Gastrocnemius medialis (tissue), 4 donors: ENCODE measurements at regions not wholly inside any gene's neighbourhood (a gene's known extent, or its start where the extent isn't known, plus 50 kb on each side); places are given as distances from the start of the nearest gene placed in this dataset.

Experiments used
- POLR2A ChIP-seq, 2 donors: fragments of 450-650 bp; IDR thresholded peaks; one replicate each; pipeline ENCODE4 v1.6.1; 2017; ENCODE audit warnings: antibody characterized with exemption in 2 of 2, mild to moderate bottlenecking in 2 of 2, moderate library complexity in 2 of 2
- TF ChIP-seq, protein P1 (sequence below), 5 experiments: fragments of 450-650 bp in 3 of 5; fragments of 200-600 bp in 2 of 5; sonication (generic) in 2 of 5; IDR thresholded peaks in 4 of 5; conservative IDR thresholded peaks in 1 of 5; 1 replicate in 4 of 5; 2 replicates in 1 of 5; pipeline ENCODE4 v1.5.1; 2016 to 2019; ENCODE audit warnings: antibody characterized with exemption in 5 of 5, mild to moderate bottlenecking in 3 of 5, moderate library complexity in 3 of 5

DNA sequence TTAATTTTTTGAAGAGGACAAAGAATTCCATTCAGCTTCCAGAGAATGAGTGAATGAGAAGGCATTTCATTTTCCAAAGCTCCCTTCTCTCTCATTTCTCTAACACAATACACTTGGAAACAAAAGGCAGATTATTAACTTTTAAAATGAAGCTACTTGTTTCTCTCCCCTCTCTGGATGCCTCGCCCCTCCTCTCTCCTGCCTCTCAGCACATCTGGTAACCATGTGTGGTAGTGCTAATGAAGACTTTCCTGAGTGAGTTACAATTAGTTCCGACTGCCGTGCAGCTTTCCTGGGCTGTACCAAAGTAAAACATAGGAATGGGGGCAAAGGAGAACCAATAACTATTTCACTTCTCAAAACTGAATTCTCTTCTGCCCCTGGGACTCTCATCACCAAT, 84.7 kb upstream of the SOX5 start:
- no peak for TF ChIP-seq POLR2A (IDR thresholded peaks at IDR 0.05)
- TF ChIP-seq, protein P1, sequence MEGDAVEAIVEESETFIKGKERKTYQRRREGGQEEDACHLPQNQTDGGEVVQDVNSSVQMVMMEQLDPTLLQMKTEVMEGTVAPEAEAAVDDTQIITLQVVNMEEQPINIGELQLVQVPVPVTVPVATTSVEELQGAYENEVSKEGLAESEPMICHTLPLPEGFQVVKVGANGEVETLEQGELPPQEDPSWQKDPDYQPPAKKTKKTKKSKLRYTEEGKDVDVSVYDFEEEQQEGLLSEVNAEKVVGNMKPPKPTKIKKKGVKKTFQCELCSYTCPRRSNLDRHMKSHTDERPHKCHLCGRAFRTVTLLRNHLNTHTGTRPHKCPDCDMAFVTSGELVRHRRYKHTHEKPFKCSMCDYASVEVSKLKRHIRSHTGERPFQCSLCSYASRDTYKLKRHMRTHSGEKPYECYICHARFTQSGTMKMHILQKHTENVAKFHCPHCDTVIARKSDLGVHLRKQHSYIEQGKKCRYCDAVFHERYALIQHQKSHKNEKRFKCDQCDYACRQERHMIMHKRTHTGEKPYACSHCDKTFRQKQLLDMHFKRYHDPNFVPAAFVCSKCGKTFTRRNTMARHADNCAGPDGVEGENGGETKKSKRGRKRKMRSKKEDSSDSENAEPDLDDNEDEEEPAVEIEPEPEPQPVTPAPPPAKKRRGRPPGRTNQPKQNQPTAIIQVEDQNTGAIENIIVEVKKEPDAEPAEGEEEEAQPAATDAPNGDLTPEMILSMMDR (IDR thresholded peaks at IDR 0.05 in 4 of 5, conservative IDR thresholded peaks at IDR 0.05 in 1 of 5), result no peak
